DND-41 (cell line): ENCODE measurements at regions not wholly inside any gene's neighbourhood (a gene's known extent, or its start where the extent isn't known, plus 50 kb on each side); places are given as distances from the start of the nearest gene placed in this dataset.
"Not testable (repeated sequence)": the region's sequence is repeated elsewhere in the genome, so short reads cannot be mapped to it uniquely, and the experiment has no call there.

ENCODE experiments used
- CTCF ChIP-seq: IDR thresholded peaks from 2 replicates; pipeline ENCODE4 v1.5.1; 2012; ENCODE audit warnings: borderline replicate concordance, low read length, moderate library complexity, mild to moderate bottlenecking; ENCODE audit not compliant: poor library complexity, severe bottlenecking; ENCODE audit errors: extremely low read depth
- EZH2 ChIP-seq: IDR thresholded peaks from 3 replicates; pipeline ENCODE4 v1.6.1; 2012; ENCODE audit warnings: borderline replicate concordance, low read depth, mild to moderate bottlenecking, moderate library complexity, low read length, inconsistent platforms; ENCODE audit not compliant: severe bottlenecking

- TF ChIP-seq CTCF, EZH2: not testable (repeated sequence)
Measured at GRCh38 chr6:157750973-157751372, 72.1 kb upstream of the SNX9 start.
